Jurkat, Clone E6-1 (cell line): ENCODE measurements at regions not wholly inside any gene's neighbourhood (a gene's known extent, or its start where the extent isn't known, plus 50 kb on each side); places are given as distances from the start of the nearest gene placed in this dataset.

Experiments
- DNase-seq: peaks from one replicate; pipeline ENCODE4 v3.0.0-alpha.2; 2011; ENCODE audit warnings: low read depth, low spot score
- H3K4me3 ChIP-seq: 2 replicates; pipeline ENCODE4 v1.5.1; 2011; ENCODE audit warnings: mild to moderate bottlenecking, low read length, control low read depth, moderate library complexity

DNA sequence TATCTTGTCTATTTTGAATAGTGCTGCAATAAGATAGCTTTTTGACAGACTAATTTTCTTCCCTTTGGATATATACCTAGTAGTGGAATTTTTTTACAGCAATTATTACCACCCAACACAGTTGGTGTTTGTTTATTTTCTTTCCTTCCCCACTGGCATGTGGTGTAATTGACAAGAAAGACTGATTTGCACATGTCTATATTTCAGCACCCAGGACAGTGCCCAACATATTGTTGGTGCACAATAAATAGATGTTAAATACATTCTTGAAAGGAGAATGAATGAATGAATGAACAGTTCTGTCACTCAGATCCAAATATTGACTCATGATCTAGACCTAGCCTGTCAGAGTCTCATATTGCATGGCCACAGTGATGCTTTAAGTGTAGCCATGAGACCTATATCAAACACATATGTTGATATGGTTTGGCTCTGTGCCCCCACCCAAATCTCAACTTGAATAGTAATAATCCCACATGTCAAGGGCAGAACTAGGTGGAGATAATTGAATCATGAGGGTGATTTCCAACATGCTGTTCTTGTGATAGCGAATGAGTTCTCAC is 538.2 kb downstream of the NYAP2 start:
- H3K4me3 ChIP-seq, result no peak overlapping the region
- no peak for DNase-seq

DNA sequence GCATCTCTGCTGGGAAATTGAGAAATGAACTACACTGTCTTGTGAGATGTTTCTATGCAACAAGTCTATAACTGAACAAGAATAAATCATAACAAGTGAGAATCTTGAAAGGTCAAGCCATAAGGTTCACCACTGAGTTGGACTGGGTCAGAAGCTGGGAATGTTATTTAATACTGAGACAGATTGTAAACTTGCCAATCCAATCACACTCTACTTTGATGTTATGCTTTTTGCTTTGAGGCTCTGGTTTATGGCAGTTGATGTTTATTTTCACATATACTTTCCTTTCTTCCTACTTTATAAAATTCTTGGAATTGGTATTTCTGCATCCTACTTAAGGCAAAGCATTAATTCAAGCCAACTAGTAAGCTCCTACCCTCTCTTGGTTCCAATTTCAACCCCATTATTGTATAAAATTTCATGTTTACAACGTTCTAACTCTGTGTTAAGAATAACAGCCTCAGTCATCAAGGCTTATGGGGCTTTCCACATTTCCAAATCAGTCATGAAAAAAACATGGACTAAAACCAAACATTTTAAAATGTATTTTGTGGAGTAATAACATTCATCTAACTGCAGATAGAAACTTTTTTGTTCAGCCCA is 533.4 kb downstream of the NYAP2 start:
- DNase-seq, result no peak
- no peak overlapping the region for H3K4me3 ChIP-seq

DNA sequence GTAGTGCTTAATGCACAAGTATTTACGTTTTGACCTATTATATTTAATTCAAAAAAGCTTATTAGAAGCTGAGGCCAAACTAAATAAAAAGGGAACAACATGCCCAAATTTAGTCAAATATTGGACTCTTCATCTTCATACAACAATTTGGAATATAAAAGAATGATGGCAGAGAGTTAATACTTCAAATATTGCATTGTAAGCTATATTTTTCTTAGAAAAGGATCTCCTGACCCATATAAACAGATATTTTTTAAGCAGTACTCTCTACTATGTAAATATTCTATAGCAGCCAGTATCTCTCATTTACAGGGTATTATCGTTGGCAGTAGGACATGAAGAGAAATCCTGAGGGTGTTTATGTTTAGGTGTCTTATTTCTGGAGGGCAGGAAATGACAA is 531.2 kb downstream of the NYAP2 start:
- no peak for DNase-seq
- no peak overlapping the region for H3K4me3 ChIP-seq

DNA sequence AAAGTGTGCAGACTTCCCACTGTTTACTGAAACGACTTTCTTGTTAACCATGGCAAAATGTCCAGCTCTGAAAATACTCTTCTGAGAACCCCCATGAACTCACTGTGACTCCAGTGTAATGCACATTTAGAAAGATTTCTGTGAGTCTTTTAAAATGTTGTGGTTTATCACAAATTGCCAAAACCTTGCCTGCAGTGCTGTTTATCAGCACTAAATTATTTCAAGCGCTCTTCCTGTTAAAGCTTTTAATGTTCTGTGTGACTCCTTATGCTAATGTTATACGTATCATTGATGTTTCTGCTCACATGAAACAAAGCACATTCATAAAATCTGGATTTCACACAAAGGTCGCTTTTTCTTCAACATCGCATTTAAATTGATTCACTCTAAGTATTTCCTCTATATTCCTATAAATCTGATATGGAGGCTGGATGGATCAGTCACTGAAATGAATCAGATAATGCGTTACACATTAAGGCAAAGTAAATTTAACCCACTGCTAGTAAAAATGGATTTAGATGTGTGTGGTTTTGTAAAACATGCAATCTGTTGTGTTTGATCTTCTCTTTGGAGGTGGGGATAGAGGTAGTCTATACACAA is 521.2 kb downstream of the NYAP2 start:
- H3K4me3 ChIP-seq, result no peak overlapping the region
- DNase-seq, result no peak

DNA sequence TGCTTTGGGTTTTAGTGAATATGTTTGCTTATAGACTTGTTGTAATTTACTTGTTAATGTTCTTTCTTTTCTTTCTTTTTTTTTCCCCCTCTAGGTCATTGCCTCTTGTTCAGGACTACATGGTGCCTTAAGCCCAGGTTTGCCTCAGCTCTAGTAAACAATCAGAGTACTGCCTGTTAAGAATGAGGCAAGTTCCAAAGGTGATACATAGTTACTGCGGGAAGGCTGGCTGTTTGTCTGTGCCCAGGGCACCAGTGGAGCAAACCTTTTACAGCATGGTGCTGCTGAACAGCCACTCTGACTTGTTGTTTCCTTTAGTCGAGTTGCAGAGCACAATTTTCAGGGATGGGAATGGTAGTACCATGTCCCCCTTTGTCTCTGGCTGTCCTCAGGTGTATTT is 517.2 kb downstream of the NYAP2 start:
- DNase-seq, result no peak
- H3K4me3 ChIP-seq, result no peak overlapping the region

DNA sequence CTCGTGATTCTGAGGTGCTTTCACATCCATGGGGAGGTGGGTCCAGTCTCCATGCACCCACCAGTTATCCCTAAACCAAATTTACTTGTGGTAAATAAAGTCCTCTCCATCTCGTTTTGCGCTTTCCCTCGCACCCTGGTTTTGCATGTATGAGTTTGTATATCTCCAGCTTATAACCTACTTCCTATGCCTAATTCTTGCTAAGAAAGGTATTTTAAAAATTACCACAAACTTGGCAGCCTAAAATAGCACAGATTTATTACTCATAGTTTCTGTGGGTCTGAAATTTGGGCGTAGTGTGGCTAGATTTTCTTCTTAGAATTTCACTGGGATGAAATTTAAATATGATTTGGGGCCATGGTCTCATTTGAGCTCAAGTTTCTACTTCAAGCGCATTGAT is 511.5 kb downstream of the NYAP2 start:
- H3K4me3 ChIP-seq, result no peak overlapping the region
- no peak for DNase-seq

DNA sequence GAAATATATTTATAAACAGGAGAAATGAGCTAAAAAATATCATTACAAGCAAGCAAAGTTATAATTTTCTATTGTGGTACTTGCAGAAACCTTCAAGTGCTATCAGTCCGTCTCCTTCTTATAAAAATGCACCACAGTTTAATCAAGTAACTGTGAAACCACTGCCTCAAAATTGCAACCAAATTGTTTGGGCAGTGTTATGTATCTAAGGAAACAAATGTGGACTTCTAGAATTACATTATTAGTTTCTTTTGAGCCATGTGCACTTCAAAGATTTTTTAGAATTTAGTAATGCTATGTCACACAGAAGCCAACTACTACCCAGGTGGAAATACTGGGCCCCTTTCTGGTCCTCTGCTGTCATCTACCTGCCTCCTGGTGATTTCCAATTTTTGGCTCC is 495.6 kb downstream of the NYAP2 start:
- no peak for DNase-seq

DNA sequence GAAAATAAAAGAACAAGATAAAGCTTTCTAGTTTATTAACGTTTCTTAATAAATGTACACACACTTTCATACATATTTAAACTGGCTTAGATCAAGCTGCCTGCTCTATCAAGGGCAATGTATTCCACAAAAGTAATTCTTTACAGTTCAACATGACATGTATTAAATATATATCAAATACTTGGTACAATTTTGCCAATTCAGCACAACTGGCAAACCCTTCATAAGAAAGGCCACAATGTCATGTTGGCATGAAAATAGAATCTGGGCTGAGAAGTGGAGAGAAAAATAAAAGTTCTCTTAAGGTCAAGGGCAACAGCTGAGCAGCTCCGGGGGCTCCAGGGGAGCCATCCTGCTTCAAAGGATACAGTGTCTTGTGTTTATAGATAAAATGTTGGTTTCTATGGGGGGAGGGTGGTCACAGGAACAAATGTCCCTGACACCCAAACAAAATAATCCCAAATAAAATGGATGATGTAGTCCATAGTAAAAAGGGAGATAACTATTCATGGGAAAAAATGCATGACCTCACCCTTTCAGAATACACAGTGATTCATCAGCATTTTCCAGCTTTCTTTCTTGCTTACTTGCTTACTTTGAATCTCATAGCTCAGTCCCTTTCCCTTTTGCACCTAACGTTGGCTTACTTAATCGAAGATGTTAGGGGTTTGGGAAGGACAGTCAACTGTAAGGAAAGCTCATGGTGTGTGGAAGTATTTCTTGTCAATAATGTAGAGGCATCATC is 494.9 kb downstream of the NYAP2 start:
- no peak for DNase-seq
- H3K4me3 ChIP-seq, result no peak overlapping the region

More for the DNA sequence above, 495.6 kb downstream of the NYAP2 start:
- no peak overlapping the region for H3K4me3 ChIP-seq

DNA sequence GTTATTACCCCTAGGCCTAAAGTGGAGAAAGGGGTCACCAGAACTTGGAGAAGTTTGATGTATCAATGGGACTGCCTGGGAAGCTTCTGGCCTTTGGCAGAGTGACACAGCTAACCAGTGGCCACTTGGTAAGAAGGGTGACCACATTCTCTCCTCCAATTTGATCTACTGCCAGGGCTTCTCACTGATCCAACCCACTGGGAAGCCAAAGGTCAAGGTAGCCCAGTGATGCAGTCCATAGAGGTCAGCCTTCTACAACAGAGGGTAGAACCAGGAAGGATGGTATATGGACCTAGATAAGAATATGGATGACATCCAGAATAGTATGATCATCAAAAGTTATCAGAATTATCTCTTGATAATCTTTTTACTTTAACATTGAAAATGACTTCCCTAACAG is 493.6 kb downstream of the NYAP2 start:
- DNase-seq, result no peak
- no peak overlapping the region for H3K4me3 ChIP-seq

DNA sequence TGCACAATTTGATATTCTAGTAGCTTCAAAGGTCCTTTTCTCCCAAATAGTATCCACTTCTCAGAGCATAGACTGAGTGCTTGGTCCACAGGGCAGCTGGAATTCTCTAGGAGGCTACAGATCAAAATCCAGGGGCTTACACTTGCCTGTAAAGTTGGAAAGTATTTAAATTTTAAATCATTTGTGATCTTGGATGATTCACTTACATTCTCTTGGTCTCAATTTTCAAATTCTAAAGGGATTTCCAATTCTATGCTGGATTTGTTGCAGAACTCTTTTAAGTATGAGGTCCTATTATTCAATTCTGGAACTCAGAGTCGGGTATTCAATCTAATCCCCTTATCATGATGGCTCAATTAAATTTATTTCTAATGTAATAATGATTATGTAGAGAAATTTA is 492.3 kb downstream of the NYAP2 start:
- H3K4me3 ChIP-seq, result no peak overlapping the region
- no peak for DNase-seq

DNA sequence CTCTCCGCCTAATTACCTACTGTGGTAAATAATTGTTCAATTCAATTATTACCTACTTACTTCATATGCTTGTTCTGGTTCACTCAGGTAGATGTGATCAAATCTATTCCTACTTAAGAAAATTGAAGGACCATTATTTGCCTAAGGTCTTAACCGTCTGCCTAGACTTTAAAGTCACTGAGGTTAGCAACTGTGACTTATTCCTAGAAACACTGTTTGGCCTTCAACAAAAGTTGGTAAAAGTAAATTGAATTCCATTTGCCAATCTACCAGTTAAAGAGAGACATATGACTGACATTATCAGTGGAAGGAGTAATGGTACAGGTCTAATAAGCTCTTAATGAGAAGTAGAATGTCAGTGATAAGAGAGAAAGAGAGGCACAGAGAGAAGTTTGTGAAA is 491.5 kb downstream of the NYAP2 start:
- H3K4me3 ChIP-seq, result no peak overlapping the region
- no peak for DNase-seq

DNA sequence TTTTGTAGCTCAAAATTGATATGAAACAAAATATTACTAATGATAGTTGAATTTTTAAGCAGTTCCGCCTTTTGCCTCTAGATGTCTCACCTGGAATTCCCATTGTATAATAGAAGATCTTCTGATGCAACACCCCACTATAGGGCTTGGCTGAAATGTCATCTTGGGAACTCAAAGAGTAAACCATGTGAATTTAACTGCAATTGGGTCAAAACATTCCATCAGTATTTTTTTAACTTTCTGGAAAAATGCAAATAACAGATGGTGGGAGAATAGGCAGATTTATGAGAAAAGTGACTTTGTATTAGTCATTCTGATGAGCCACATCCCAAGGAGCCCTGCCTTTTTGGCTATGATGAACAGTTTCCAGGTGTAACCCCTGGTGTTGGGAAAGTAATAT is 489.9 kb downstream of the NYAP2 start:
- DNase-seq, result no peak
- no peak overlapping the region for H3K4me3 ChIP-seq

DNA sequence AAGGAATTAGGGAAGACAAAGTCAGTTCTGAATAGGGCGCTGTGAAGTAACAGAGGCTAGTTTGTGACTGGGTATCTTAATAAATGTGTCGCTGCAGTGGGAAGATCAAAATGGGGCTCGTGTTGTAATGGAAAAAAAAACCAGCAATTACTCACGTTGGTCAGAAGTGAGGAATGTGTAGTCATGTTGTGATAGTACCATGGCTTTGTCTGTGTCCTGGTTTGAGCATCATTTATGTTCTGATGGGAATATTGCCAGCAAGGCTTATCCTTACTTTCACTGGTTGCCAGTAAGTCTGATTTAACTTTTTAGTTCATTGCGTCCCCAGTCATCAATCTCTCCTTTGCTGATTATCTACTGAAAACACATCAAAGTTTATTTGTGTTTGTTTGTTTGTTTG is 467.6 kb downstream of the NYAP2 start:
- DNase-seq, result no peak
- H3K4me3 ChIP-seq, result no peak overlapping the region

DNA sequence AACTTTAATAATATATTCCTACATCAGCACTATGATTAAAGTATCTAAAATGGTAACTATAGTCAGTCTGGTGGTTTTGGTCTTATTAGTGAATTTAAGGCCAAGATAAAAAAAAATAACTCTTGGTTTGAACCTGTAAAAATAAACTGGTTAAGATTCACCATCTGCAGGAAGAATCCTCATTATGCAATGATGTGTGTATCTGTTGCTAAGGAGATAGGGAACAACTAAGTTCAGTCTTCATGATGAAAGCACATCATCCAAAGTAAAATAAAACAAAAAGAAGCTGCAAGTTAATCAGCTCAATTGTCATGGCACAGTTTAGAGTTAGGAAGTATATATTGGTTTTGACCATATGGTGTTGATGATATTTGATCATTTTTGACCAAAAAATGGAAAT is 466.0 kb downstream of the NYAP2 start:
- H3K4me3 ChIP-seq, result no peak overlapping the region
- DNase-seq, result no peak

DNA sequence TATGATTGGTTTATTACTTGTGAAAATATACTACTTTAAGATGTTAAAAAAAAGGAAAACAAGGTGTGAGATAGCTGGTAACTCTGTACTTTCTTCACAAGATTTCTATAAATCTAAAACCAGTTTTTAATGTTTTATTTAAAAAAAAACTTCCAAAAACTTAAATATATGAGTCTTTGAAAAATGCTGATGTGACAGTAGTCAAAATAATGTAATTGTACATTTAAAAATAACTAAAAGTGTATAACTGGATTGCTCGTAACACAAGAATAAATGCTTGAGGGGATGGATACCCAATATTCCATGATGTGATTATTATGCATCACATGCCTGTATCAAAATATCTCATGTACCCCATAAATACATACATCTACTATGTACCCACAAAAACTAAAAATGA is 464.9 kb downstream of the NYAP2 start:
- DNase-seq, result no peak
- no peak overlapping the region for H3K4me3 ChIP-seq

DNA sequence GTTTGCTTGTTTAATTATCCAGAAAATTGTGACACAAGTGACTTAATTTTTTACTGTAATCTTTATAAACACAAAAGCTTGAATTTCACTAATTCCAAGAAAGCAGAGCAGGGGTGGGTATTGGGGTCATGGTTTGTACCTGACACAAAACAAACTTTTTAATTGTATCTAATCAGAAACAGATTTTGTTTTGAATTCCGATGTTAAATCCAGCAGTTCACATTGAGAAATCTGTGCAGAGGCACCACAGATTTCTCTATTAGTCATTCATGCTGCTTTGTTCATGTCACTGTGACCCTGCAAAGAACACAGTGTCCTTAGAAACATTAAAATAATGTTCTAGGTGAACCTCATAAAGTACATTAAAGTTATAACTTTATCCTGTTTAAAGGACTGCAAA is 443.4 kb downstream of the NYAP2 start:
- no peak for DNase-seq
- no peak overlapping the region for H3K4me3 ChIP-seq

DNA sequence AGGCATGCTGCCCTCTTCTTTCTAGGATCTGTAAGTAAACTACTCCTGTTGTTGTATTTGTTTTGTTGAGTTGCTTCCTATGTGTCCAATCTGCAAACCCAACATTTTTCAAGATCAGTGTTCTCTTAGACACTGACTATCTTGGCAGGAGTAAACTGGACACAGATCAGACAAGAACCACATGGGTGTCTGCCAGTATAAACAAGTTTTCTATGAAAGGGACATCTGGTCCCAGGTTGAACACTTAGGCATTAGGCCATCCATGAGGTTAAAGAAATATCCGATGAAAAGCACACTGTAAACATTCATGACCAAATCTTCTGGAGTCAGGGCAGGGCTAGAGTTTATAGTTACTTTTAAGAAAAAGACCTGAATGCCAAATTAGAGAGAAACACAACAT is 441.8 kb downstream of the NYAP2 start:
- H3K4me3 ChIP-seq, result no peak overlapping the region
- no peak for DNase-seq

DNA sequence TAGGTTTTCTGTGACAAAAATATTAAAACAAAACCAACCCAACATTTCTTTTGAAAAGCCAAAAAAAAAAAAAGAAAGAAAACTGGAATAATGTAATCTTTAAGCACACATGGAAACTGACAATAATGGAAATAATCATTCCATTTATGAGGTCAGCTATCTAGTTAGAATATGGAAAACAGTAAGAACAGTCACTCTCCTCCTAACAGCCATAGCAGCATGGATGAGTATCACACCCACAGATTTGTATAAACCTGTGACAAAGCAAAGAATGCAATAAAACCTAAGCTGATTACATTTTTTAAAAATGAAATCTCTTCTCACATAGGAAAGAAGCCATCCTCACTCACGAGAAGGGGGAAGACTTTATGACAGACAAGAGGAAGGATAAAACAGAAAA is 437.8 kb downstream of the NYAP2 start:
- no peak overlapping the region for H3K4me3 ChIP-seq
- DNase-seq, result no peak

DNA sequence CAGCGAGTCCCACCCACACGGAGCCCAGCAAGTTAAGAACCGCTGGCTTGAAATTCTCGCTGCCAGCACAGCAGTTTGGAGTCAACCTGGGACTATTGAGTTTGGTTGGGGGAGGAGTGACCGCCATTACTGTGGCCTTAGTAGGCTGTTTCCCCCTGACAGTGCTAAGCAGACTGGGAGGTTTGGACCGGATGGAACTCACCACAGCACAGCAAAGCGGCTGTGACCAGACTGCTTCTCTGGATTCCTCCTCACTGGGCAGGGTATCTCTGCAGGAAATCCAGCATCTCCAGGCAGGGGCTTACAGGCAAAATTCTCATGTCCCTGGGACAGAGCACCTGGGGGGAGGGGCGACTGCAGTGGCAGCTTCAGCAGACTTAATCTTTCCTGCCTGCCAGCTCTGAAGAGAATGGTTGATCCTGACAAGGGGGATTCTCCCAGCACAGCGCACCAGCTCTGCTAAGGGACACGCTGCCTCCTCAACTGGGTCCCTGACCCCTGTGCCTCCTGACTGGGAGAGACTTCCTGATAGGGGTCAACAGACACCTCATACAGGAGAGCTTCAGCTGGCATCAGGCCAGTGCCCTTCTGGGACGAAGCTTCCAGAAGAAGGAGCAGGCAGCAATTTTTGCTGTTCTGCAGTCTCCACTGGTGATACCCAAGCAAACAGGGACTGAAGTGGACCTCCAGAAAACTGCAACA is 425.4 kb downstream of the NYAP2 start:
- H3K4me3 ChIP-seq, result no peak overlapping the region
- DNase-seq, result no peak

DNA sequence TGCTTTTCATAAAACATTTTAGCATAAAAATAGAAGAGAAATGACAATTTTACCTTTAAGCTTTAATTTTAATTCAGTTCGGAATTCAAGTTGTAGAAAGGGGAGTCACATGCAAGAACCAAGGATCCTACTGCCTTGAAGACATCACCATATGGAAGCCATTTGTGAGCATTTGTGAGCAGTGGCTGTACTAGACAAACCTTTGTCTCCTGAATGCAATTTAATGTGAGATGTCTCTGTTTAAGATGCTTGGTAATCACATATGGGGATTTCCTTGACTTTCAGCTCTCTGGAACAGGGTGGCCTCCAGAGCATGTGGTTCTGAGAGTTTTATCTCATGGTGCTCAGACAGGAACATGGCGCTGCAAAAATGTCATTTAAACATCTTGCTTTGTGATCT is 421.8 kb downstream of the NYAP2 start:
- no peak for DNase-seq
- H3K4me3 ChIP-seq, result no peak overlapping the region
